ENCODE measurements at regions not wholly inside any gene's neighbourhood (a gene's known extent, or its start where the extent isn't known, plus 50 kb on each side); places are given as distances from the start of the nearest gene placed in this dataset.

GRCh38 chr7:95668504-95669018 lies 72.2 kb upstream of the PDK4 start:
- no peak for DNase-seq

DNA sequence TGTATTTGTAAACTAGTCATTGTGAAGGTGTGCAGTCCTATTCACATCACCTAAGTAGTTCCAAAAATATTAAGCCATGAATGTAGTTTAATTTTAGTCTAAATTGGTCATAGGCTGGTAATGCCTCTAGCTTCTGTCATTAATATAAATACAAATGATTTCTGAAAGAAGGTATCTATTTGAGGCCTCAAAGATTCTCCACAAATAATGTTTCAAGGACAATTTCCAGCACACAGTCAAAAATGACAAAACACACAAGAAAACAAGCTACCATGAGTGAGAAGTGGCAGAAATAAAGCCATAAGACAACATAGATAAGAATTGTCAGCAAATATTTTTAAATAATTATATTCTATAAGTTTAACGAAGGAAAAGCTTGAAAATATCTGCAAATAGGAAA lies 66.7 kb upstream of the PDK4 start:
- DNase-seq, result no peak

- DNase-seq, result no peak
Measured at GRCh38 chr7:95660023-95660434, 63.7 kb upstream of the PDK4 start.

- no peak for DNase-seq
Measured at GRCh38 chr7:95658676-95659075, 62.4 kb upstream of the PDK4 start.

- no peak for DNase-seq
Measured at GRCh38 chr7:95649546-95649945, 53.2 kb upstream of the PDK4 start.

GRCh38 chr7:95646350-95646749 lies 50.0 kb upstream of the PDK4 start:
- DNase-seq, result no peak
